Thoracic aorta (tissue), 2 donors: ENCODE measurements at regions not wholly inside any gene's neighbourhood (a gene's known extent, or its start where the extent isn't known, plus 50 kb on each side); places are given as distances from the start of the nearest gene placed in this dataset.
"Not testable (repeated sequence)": the region's sequence is repeated elsewhere in the genome, so short reads cannot be mapped to it uniquely, and the experiment has no call there.

Experiments
- ATAC-seq: fragments of 150-250 bp; one replicate; pipeline ENCODE4 v1.8.0; 2017; ENCODE audit warnings: low read depth; ENCODE audit not compliant: insufficient number of reproducible peaks, low FRiP score
- DNase-seq: peaks from one replicate; pipeline ENCODE4 v3.0.0-alpha.2; 2020; ENCODE audit warnings: low spot score
- H3K27ac ChIP-seq, 2 donors: fragments of 200-600 bp; sonication (generic); 1 replicate in 1 of 2; 2 replicates in 1 of 2; pipeline ENCODE4 v1.5.1; 2016; ENCODE audit warnings: mild to moderate bottlenecking in 2 of 2, moderate library complexity in 2 of 2
- H3K27me3 ChIP-seq: fragments of 200-600 bp; sonication (generic); replicated peaks from 2 replicates; pipeline ENCODE4 v1.6.0; 2016; ENCODE audit warnings: mild to moderate bottlenecking; ENCODE audit not compliant: insufficient read depth
- H3K36me3 ChIP-seq: fragments of 200-600 bp; sonication (generic); one replicate; pipeline ENCODE4 v1.5.1; 2016
- H3K4me1 ChIP-seq, 2 donors: fragments of 200-600 bp; sonication (generic); 1 replicate in 1 of 2; 2 replicates in 1 of 2; pipeline versions ENCODE4 v1.5.1 to v1.6.0; 2016; ENCODE audit warnings: low read depth in 2 of 2, mild to moderate bottlenecking in 1 of 2; ENCODE audit not compliant: control insufficient read depth in 1 of 2
- H3K4me3 ChIP-seq: fragments of 200-600 bp; sonication (generic); 2 replicates; pipeline ENCODE4 v1.5.1; 2016; ENCODE audit warnings: mild to moderate bottlenecking
- H3K9me3 ChIP-seq: fragments of 200-600 bp; sonication (generic); 2 replicates; pipeline ENCODE4 v1.5.1; 2016
- TF ChIP-seq, protein P1 (sequence below): fragments of 200-600 bp; sonication (generic); IDR thresholded peaks from one replicate; pipeline ENCODE4 v1.5.1; 2019; ENCODE audit warnings: antibody characterized with exemption

DNA sequence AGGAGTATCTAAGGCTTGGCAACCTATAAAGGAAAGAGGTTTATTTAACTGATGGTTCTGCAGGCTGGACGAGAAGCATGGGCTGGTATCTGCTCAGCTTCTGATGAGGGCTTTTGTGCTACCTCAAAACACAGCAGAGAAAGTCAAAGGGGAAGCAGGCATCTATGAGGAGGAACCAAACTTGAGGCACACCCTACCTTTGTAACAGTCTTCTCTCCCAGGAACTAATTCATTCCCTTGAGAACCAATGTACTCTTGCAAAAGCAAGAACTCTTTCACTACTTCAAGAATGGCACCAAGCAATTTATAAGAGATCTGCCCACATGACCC, 109.0 kb downstream of the CGGBP1 start:
- no peak overlapping the region for H3K4me3 ChIP-seq
- no peaks in the 10 kb centered on the region for H3K4me1 ChIP-seq
- H3K27me3 ChIP-seq: no peaks in the 10 kb centered on the region
- H3K36me3 ChIP-seq: no peaks in the 10 kb centered on the region
- TF ChIP-seq, protein P1, sequence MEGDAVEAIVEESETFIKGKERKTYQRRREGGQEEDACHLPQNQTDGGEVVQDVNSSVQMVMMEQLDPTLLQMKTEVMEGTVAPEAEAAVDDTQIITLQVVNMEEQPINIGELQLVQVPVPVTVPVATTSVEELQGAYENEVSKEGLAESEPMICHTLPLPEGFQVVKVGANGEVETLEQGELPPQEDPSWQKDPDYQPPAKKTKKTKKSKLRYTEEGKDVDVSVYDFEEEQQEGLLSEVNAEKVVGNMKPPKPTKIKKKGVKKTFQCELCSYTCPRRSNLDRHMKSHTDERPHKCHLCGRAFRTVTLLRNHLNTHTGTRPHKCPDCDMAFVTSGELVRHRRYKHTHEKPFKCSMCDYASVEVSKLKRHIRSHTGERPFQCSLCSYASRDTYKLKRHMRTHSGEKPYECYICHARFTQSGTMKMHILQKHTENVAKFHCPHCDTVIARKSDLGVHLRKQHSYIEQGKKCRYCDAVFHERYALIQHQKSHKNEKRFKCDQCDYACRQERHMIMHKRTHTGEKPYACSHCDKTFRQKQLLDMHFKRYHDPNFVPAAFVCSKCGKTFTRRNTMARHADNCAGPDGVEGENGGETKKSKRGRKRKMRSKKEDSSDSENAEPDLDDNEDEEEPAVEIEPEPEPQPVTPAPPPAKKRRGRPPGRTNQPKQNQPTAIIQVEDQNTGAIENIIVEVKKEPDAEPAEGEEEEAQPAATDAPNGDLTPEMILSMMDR: no peak
- no peak overlapping the region for H3K27ac ChIP-seq
- ATAC-seq: no peak
- no peak for DNase-seq
- H3K9me3 ChIP-seq: no peaks in the 10 kb centered on the region

DNA sequence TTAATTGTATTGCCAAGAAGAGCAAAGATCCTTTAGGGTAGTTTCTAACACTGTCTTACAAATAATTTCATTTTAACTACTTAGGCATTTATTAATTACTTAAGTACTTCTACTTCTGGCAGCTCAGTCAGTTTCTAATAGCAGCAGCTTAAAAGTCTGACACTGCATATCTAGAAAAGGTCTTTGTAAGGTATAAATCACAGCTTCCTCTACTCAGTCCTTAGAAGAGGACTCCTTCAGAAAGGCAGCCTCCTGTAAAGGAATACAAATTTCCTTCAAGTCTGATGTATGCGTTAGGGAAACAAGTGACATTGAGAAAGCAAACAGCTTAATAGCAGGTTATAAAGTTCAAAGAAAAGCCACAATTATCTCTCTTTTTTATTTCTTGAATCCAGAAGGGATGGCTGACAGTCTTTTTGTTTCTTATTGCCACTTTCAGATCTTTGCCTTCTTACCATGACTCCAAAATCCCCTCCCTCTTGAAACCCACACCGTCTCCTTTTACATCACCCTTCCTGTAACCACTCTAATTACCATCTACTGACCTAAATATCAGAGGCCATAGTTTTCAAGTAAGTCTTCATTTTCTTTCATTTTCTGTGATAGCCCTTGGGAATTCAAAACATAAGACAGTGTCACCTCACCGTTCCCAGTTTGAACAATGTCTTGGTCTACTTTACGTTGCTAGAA, 109.5 kb downstream of the CGGBP1 start:
- H3K4me3 ChIP-seq: no peak overlapping the region
- no peak for DNase-seq
- H3K27me3 ChIP-seq: no peaks in the 10 kb centered on the region
- TF ChIP-seq, protein P1: no peak
- H3K4me1 ChIP-seq: no peaks in the 10 kb centered on the region
- H3K27ac ChIP-seq: no peak overlapping the region
- H3K36me3 ChIP-seq: no peaks in the 10 kb centered on the region
- H3K9me3 ChIP-seq: no peaks in the 10 kb centered on the region
- no peak for ATAC-seq

DNA sequence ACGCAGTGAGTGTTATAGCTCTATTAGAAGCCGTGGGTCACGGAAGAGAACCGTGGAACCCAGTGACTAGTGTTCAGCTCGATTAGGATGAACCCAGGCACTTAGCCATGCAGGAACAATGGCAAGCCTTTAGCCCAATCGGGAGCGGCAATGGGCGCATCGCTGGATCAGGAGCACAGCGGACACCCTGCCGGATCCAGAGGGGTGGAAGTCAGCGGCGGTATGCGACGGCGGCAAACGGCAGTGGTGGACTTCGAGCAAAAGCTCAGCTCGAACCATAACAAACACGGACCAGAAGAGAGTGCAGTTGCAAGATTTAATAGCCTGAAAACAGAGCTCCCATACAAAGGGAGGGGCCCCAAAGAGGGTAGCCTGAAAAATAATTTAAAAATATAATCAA, 112.8 kb downstream of the CGGBP1 start:
- not testable (repeated sequence) for H3K27ac ChIP-seq, ATAC-seq, H3K36me3 ChIP-seq, H3K27me3 ChIP-seq, H3K9me3 ChIP-seq, DNase-seq, H3K4me1 ChIP-seq, H3K4me3 ChIP-seq

DNA sequence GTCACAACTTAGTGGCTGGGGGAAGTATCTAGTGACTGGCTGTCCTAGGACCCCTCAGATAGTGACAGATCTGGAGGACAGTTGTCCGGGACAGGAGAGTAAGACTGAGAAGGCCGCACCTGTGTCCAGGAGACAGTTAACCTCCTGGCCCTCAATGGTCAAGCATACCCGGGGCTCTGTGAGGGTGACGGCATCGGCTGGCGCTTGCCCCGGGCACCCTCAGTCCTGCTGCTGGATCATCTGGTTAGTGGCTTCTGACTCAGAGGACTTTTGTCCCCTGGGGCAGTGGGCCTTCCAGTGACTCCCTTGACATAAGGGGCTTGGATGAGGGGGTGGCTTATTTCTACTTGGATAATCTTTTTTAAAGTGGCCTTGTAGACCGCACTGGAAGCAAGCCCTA, 116.5 kb downstream of the CGGBP1 start:
- not testable (repeated sequence) for H3K36me3 ChIP-seq, H3K4me3 ChIP-seq, ATAC-seq, H3K9me3 ChIP-seq, H3K27ac ChIP-seq, H3K27me3 ChIP-seq, H3K4me1 ChIP-seq, DNase-seq

DNA sequence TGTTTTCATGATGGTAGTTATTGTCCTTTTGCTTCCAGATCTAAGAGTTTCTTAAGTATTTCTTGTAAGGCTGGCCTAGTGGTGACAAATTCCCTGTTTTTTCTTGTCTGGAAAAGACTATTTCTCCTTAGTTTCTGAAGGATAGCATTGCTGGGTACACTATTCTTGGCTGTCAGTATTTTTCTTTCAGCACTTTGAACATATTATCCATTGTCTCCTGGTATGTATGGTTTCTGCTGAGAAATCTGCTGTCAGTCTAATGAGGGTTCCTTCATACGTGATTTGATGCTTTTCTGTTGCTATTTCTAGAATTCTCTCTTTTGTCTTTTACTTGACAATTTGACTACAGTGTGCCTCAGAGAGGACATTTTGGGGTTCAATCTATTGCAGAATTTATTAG, 134.3 kb downstream of the CGGBP1 start:
- ATAC-seq: no peak
- no peaks in the 10 kb centered on the region for H3K27me3 ChIP-seq
- no peaks in the 10 kb centered on the region for H3K36me3 ChIP-seq
- TF ChIP-seq, protein P1: no peak
- no peaks in the 10 kb centered on the region for H3K4me1 ChIP-seq
- peaks cover 5% of the 10 kb centered on the region for H3K9me3 ChIP-seq
- H3K27ac ChIP-seq: no peak overlapping the region
- no peak overlapping the region for H3K4me3 ChIP-seq
- DNase-seq: no peak

DNA sequence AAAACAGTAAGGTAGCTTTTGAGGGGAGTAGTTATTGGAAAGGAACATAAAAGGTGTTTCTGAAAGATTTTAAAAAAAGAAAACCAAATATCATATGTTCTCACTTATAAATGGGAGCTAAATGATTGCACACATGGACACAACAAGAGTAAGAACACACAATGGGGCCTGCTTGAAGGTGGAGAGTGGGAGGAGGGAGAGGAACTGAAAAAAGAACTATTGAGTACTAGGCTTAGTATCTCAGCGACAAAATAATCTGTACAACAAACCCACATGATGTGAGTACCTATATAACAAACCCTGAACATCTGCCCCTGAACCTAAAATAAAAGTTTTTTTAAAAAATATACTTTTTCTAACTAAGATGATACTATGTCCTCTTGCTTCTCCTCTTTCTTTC, 138.3 kb downstream of the CGGBP1 start:
- no peak overlapping the region for H3K27ac ChIP-seq
- H3K4me3 ChIP-seq: no peak overlapping the region
- H3K36me3 ChIP-seq: no peaks in the 10 kb centered on the region
- no peak for ATAC-seq
- H3K4me1 ChIP-seq: no peaks in the 10 kb centered on the region
- no peaks in the 10 kb centered on the region for H3K27me3 ChIP-seq
- TF ChIP-seq, protein P1: no peak
- DNase-seq: no peak
- H3K9me3 ChIP-seq: peaks cover 5% of the 10 kb centered on the region
